ENCODE measurements at regions not wholly inside any gene's neighbourhood (a gene's known extent, or its start where the extent isn't known, plus 50 kb on each side); places are given as distances from the start of the nearest gene placed in this dataset.

DNA sequence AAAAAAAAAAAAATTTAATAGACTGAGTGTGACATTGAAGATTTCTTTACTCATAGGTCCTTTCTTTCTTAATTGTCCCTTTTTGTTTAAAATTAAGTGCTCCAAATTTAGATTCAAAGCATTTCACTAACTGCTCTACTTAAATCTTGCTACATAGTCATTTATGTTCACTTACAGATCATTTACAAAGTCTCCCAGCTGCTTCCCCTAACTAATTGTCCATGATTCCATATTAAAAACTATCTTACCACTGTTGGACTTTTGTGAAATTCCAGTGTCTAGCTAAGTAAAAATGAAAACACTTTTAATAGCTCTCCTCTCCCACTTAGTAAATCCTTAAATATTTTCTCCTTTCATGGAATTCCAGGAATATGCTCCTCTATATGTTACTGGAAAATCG lies 850.5 kb downstream of the NR2F1-AS1 start:
- H2AFZ ChIP-seq (ENCODE audit: low read length), result no peak overlapping the region
- no peak overlapping the region for H3K9ac ChIP-seq (ENCODE audit: insufficient read depth, low read length)
- H3K27ac ChIP-seq (ENCODE audit: insufficient read depth, low read length), result no peak overlapping the region
- no peak overlapping the region for H3K4me3 ChIP-seq (replicated peaks in 1 of 4; ENCODE audit: control extremely low read depth in 1 of 4, insufficient read depth in 1 of 4, low read depth in 3 of 4, low read length in 4 of 4)
- no peaks in the 10 kb centered on the region for H3K27me3 ChIP-seq (ENCODE audit: control insufficient read depth, insufficient read depth, low read length)
- no peaks in the 10 kb centered on the region for H4K20me1 ChIP-seq (ENCODE audit: control insufficient read depth, extremely low read depth, insufficient read depth, low read length)
- no peak for TF ChIP-seq EZH2 (IDR thresholded peaks at IDR 0.05; ENCODE audit: low read length, missing control alignments)
- TF ChIP-seq, protein P1, sequence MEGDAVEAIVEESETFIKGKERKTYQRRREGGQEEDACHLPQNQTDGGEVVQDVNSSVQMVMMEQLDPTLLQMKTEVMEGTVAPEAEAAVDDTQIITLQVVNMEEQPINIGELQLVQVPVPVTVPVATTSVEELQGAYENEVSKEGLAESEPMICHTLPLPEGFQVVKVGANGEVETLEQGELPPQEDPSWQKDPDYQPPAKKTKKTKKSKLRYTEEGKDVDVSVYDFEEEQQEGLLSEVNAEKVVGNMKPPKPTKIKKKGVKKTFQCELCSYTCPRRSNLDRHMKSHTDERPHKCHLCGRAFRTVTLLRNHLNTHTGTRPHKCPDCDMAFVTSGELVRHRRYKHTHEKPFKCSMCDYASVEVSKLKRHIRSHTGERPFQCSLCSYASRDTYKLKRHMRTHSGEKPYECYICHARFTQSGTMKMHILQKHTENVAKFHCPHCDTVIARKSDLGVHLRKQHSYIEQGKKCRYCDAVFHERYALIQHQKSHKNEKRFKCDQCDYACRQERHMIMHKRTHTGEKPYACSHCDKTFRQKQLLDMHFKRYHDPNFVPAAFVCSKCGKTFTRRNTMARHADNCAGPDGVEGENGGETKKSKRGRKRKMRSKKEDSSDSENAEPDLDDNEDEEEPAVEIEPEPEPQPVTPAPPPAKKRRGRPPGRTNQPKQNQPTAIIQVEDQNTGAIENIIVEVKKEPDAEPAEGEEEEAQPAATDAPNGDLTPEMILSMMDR (conservative IDR thresholded peaks at IDR 0.05 in 1 of 2, IDR thresholded peaks at IDR 0.05 in 1 of 2; ENCODE audit: low read depth in 1 of 2, low read length in 2 of 2), result no peak
- no peaks in the 10 kb centered on the region for H3K79me2 ChIP-seq (ENCODE audit: control insufficient read depth, insufficient read depth, low read length)
- no peak for DNase-seq (ENCODE audit: low read depth in 2 of 2)
- H3K4me2 ChIP-seq (ENCODE audit: extremely low read depth, insufficient read depth, low read length), result no peak overlapping the region
- no peaks in the 10 kb centered on the region for H3K9me3 ChIP-seq (ENCODE audit: control insufficient read depth, insufficient read depth, low read depth, low read length)
- no peaks in the 10 kb centered on the region for H3K36me3 ChIP-seq (ENCODE audit: control insufficient read depth, insufficient read depth, low read length)
- no peaks in the 10 kb centered on the region for H3K4me1 ChIP-seq (ENCODE audit: control insufficient read depth, extremely low read depth, insufficient read depth, low read length)

DNA sequence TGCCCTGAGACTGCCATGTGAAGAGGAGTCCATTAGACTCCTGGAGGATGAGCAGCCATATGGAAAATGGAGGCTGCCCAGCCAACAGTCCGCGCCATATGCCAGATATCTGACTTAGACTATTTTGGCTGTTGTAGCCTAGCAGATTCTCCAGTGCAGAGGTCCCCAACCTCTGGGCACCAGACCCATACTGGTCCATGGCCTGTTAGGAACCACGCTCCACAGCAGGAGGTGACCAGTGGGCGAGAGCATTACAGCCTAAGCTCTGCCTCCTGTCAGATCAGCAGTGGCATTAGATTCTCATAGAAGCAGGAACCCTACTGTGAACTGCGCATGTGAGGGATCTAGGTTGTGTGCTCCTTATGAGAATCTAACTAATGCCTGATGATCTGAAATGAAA lies 851.9 kb downstream of the NR2F1-AS1 start:
- Histone ChIP-seq H4K20me1 (ENCODE audit: control insufficient read depth, extremely low read depth, insufficient read depth, low read length) (no peaks in the 10 kb centered on the region), H2AFZ (ENCODE audit: low read length) (no peak overlapping the region), H3K4me2 (ENCODE audit: extremely low read depth, insufficient read depth, low read length) (no peak overlapping the region), H3K9me3 (ENCODE audit: control insufficient read depth, insufficient read depth, low read depth, low read length) (no peaks in the 10 kb centered on the region), H3K79me2 (ENCODE audit: control insufficient read depth, insufficient read depth, low read length) (no peaks in the 10 kb centered on the region), H3K27ac (ENCODE audit: insufficient read depth, low read length) (no peak overlapping the region), H3K27me3 (ENCODE audit: control insufficient read depth, insufficient read depth, low read length) (no peaks in the 10 kb centered on the region), H3K4me3 (replicated peaks in 1 of 4; ENCODE audit: control extremely low read depth in 1 of 4, insufficient read depth in 1 of 4, low read depth in 3 of 4, low read length in 4 of 4) (no peak overlapping the region), H3K4me1 (ENCODE audit: control insufficient read depth, extremely low read depth, insufficient read depth, low read length) (no peaks in the 10 kb centered on the region), H3K9ac (ENCODE audit: insufficient read depth, low read length) (no peak overlapping the region), H3K36me3 (ENCODE audit: control insufficient read depth, insufficient read depth, low read length) (no peaks in the 10 kb centered on the region)
- TF ChIP-seq EZH2 (IDR thresholded peaks at IDR 0.05; ENCODE audit: low read length, missing control alignments), result no peak
- TF ChIP-seq, protein P1 (conservative IDR thresholded peaks at IDR 0.05 in 1 of 2, IDR thresholded peaks at IDR 0.05 in 1 of 2; ENCODE audit: low read depth in 1 of 2, low read length in 2 of 2), result no peak
- no peak for DNase-seq (ENCODE audit: low read depth in 2 of 2)

DNA sequence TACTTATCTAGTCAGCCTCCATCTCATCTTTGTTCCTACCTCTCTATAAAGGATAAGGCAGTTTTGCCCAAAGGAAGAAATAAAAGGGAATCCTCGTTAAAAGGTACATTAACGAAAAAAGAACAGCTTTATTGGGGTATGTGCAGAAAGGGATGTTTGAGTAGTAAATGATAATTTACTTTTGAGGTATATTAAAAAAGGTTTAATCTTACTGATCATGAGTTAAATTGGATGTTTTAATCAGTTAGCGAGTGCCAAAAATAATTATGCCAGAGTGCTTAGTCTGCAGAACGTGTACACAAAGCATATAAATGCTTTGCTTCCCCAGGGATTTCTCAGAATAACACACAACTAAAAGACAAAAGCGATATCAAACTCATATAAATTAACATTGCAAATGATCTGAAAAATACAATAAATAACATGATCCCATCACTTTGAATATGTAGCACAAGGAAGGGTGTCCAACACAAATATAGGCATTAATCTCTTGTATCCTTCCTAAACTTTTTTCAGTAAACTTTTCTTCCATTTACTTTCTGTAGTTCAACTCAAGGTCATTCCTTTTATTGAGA lies 865.0 kb downstream of the NR2F1-AS1 start:
- Histone ChIP-seq H3K27ac (ENCODE audit: insufficient read depth, low read length) (no peak overlapping the region), H3K36me3 (ENCODE audit: control insufficient read depth, insufficient read depth, low read length) (no peaks in the 10 kb centered on the region), H2AFZ (ENCODE audit: low read length) (no peak overlapping the region), H3K9me3 (ENCODE audit: control insufficient read depth, insufficient read depth, low read depth, low read length) (no peaks in the 10 kb centered on the region), H3K4me3 (replicated peaks in 1 of 4; ENCODE audit: control extremely low read depth in 1 of 4, insufficient read depth in 1 of 4, low read depth in 3 of 4, low read length in 4 of 4) (no peak overlapping the region), H4K20me1 (ENCODE audit: control insufficient read depth, extremely low read depth, insufficient read depth, low read length) (no peaks in the 10 kb centered on the region), H3K27me3 (ENCODE audit: control insufficient read depth, insufficient read depth, low read length) (no peaks in the 10 kb centered on the region), H3K9ac (ENCODE audit: insufficient read depth, low read length) (no peak overlapping the region), H3K4me1 (ENCODE audit: control insufficient read depth, extremely low read depth, insufficient read depth, low read length) (no peaks in the 10 kb centered on the region), H3K4me2 (ENCODE audit: extremely low read depth, insufficient read depth, low read length) (no peak overlapping the region), H3K79me2 (ENCODE audit: control insufficient read depth, insufficient read depth, low read length) (no peaks in the 10 kb centered on the region)
- TF ChIP-seq, protein P1 (conservative IDR thresholded peaks at IDR 0.05 in 1 of 2, IDR thresholded peaks at IDR 0.05 in 1 of 2; ENCODE audit: low read depth in 1 of 2, low read length in 2 of 2), result no peak
- TF ChIP-seq EZH2 (IDR thresholded peaks at IDR 0.05; ENCODE audit: low read length, missing control alignments), result no peak
- no peak for DNase-seq (ENCODE audit: low read depth in 2 of 2)

Measured in fibroblast of lung (primary cell).